ENCODE measurements at regions not wholly inside any gene's neighbourhood (a gene's known extent, or its start where the extent isn't known, plus 50 kb on each side); places are given as distances from the start of the nearest gene placed in this dataset.
"Not testable (repeated sequence)": the region's sequence is repeated elsewhere in the genome, so short reads cannot be mapped to it uniquely, and the experiment has no call there.

GRCh38 chr10:94155722-94156271, 162.1 kb downstream of the PLCE1 start:
- H3K27ac ChIP-seq = peak overlapping the region; percentile 65 to 69
- no peak for DNase-seq (ENCODE audit: low spot score in 2 of 2)

GRCh38 chr10:94156453-94156852, 162.7 kb downstream of the PLCE1 start:
- no peaks in the 10 kb centered on the region for H3K9me3 ChIP-seq
- H3K27ac ChIP-seq = peak overlapping the region; percentile 65 to 69
- no peak for TF ChIP-seq CTCF (IDR thresholded peaks at IDR 0.05)
- DNase-seq (ENCODE audit: low spot score in 2 of 2) = no peak
- H3K36me3 ChIP-seq = no peaks in the 10 kb centered on the region
- H3K4me3 ChIP-seq = no peak overlapping the region
- H3K4me1 ChIP-seq = peaks cover 3 to 8% of the 10 kb centered on the region in 2 donors
- intact Hi-C loops (cut with DNase I) = loop anchor here (5.0 kb wide), 1 partner anchor 41 kb away; no protein-coding TSS in a partner anchor
- no peaks in the 10 kb centered on the region for H3K27me3 ChIP-seq

More at GRCh38 chr10:94155722-94156271, 162.1 kb downstream of the PLCE1 start:
- intact Hi-C loops (cut with DNase I) = loop anchor here (5.0 kb wide), 1 partner anchor 42 kb away; no protein-coding TSS in a partner anchor
- no peak for TF ChIP-seq CTCF (IDR thresholded peaks at IDR 0.05)
- no peaks in the 10 kb centered on the region for H3K27me3 ChIP-seq
- no peak overlapping the region for H3K4me3 ChIP-seq
- no peaks in the 10 kb centered on the region for H3K9me3 ChIP-seq
- no peaks in the 10 kb centered on the region for H3K36me3 ChIP-seq
- peaks cover 3 to 8% of the 10 kb centered on the region in 2 donors for H3K4me1 ChIP-seq

GRCh38 chr10:94165158-94165611, 171.5 kb downstream of the PLCE1 start:
- H3K36me3 ChIP-seq; DNase-seq (ENCODE audit: low spot score in 2 of 2); H3K27ac ChIP-seq; H3K9me3 ChIP-seq; H3K4me1 ChIP-seq; intact Hi-C loops (cut with DNase I); H3K4me3 ChIP-seq; H3K27me3 ChIP-seq: not testable (repeated sequence)

GRCh38 chr10:94172332-94172731, 178.6 kb downstream of the PLCE1 start:
- Histone ChIP-seq H3K4me3 (no peak overlapping the region), H3K4me1 (peaks cover 0 to 2% of the 10 kb centered on the region in 2 donors), H3K36me3 (peaks cover 0 to 11% of the 10 kb centered on the region in 2 donors), H3K27me3 (no peaks in the 10 kb centered on the region), H3K27ac (no peak overlapping the region), H3K9me3 (no peaks in the 10 kb centered on the region)
- TF ChIP-seq CTCF (IDR thresholded peaks at IDR 0.05) = no peak
- intact Hi-C loops (cut with DNase I) = no loop called here
- DNase-seq (ENCODE audit: low spot score in 2 of 2) = no peak

- H3K4me1 ChIP-seq = peaks cover 0 to 8% of the 10 kb centered on the region in 2 donors
- no peak overlapping the region for H3K4me3 ChIP-seq
- peaks cover 0 to 11% of the 10 kb centered on the region in 2 donors for H3K36me3 ChIP-seq
- no peak for DNase-seq (ENCODE audit: low spot score in 2 of 2)
- no peaks in the 10 kb centered on the region for H3K9me3 ChIP-seq
- H3K27ac ChIP-seq = no peak overlapping the region
- intact Hi-C loops (cut with DNase I) = no loop called here
- no peaks in the 10 kb centered on the region for H3K27me3 ChIP-seq
- TF ChIP-seq CTCF (IDR thresholded peaks at IDR 0.05) = no peak
These were observed 179.9 kb downstream of the PLCE1 start for GRCh38 chr10:94173594-94173993.

- Histone ChIP-seq H3K27ac (no peak overlapping the region), H3K4me1 (peaks cover 0 to 8% of the 10 kb centered on the region in 2 donors), H3K4me3 (no peak overlapping the region), H3K9me3 (no peaks in the 10 kb centered on the region), H3K36me3 (peaks cover 0 to 11% of the 10 kb centered on the region in 2 donors), H3K27me3 (no peaks in the 10 kb centered on the region)
- intact Hi-C loops (cut with DNase I) = no loop called here
- DNase-seq (ENCODE audit: low spot score in 2 of 2) = no peak
- TF ChIP-seq CTCF (IDR thresholded peaks at IDR 0.05) = no peak
These were observed 181.1 kb downstream of the PLCE1 start for GRCh38 chr10:94174838-94175237.

Data from ascending aorta (tissue), 2 donors.